ENCODE measurements at regions not wholly inside any gene's neighbourhood (a gene's known extent, or its start where the extent isn't known, plus 50 kb on each side); places are given as distances from the start of the nearest gene placed in this dataset.

- TF ChIP-seq CTCF (IDR thresholded peaks at IDR 0.05), result no peak
- TF ChIP-seq EZH2 (IDR thresholded peaks at IDR 0.05; ENCODE audit: borderline replicate concordance, insufficient read depth, low read depth, low read length, poor library complexity, severe bottlenecking), result no peak
Measured at GRCh38 chr4:13248621-13249298, 235.4 kb downstream of the RAB28 start.

All from B cell (primary cell).